NCI-H1417 treated with DMSO at 0.1 percent for 48 hours (cell line): ENCODE measurements at regions not wholly inside any gene's neighbourhood (a gene's known extent, or its start where the extent isn't known, plus 50 kb on each side); places are given as distances from the start of the nearest gene placed in this dataset.
"Not testable (repeated sequence)": the region's sequence is repeated elsewhere in the genome, so short reads cannot be mapped to it uniquely, and the experiment has no call there.

Experiments
- DNase-seq: peaks from one replicate; lab custom pipeline; 2025; lab: John Stamatoyannopoulos, UW

DNA sequence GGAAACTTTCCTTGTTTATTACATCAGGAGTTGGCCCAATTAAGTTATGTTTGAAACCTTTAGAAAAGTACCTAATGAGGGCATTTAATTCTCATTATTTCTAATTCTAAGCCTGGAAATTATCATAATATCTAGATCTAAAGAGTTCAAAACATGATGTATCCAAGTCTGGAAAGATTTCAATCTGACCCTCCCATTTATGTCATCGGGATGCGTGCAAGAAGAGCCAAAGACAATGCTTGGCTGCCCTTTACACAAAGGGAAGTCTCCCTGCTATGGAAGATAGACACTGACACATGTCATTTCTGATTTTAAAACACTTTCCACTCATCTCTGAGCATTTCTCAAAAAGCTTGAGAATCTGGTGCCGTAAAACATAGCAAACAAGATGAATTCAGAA lies 222.4 kb downstream of the ANTXR2 start:
- no peak for DNase-seq

DNA sequence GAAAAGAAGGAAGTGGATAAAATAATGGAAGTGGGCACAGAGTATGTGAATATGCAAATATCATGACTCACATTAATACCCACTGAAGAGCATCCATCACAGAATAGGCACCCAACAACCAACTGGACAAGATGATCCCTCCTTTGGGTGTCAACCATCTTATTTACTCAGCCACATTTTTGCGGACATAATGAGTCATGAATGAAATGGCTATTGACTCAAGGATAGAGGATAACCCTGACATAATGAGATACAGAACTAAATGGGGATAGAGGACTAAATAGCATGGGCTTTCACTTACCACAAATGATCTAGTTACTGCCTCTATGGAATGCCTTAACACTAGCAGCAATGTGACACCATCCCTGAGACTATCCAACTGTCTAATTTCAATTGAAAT lies 224.7 kb downstream of the ANTXR2 start:
- DNase-seq, result no peak

GRCh38 chr4:79847411-79847810 lies 225.6 kb downstream of the ANTXR2 start:
- no peak for DNase-seq

- no peak for DNase-seq
These were observed 230.9 kb downstream of the ANTXR2 start for GRCh38 chr4:79842162-79842561.

DNA sequence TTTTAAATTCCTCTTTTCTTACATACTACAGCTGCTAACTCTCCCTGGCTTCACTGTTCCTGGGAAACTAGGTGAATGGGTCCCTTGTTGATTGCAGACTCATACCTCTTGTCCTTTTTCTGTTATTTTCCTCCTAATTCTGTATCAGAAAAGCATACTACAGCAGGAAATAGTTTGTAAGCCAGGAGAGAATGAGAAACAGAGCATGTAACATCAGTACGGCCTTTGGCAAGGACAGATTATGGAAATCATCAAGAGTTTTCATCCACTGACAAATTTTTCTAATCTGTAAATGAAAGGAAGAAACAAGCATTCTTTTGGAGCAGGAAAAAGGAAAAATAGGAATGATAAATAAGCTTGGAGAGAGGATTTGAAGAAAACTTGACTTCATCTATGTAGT lies 239.2 kb downstream of the ANTXR2 start:
- DNase-seq, result no peak

GRCh38 chr4:79831701-79832514 lies 241.1 kb downstream of the ANTXR2 start:
- no peak for DNase-seq

DNA sequence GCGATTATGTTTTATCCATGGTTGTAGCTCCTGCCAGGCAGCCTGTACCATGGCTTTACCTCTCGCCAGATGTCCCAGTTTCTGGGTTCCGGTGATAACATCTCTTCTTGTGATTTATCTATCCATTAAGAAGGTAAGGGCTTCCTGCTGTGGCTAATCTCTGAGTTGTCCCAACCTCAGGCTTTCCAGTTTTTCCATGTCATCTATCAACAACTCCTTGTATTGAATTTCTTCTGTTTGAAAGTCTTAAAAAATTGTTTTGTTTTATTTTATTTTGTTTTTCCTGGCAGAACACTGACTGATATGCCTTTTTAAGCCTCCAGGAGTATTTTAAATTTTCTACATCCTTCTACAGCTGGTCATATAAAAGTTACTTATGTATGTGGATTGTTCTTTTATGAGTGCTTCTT lies 241.9 kb downstream of the ANTXR2 start:
- DNase-seq, result no peak

DNA sequence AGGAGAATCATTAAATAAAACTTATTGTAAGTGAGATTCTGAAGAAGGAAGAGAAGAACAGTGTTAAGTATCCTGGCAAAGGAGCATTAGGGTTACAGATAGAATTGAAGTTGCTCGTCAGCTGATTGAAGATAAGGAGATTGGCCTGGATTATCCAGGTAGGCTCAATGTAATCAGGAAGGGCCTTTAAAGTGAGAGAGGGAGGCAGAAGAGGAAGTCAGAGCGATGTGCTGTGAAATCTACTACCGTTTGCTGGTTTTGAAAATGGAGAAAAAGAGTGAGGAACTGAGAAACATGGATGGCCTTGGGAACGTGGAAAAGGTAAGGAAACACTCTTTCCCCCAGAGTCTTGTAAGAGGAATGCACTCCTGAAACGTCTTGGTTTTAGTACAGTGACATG lies 245.7 kb downstream of the ANTXR2 start:
- DNase-seq, result no peak

DNA sequence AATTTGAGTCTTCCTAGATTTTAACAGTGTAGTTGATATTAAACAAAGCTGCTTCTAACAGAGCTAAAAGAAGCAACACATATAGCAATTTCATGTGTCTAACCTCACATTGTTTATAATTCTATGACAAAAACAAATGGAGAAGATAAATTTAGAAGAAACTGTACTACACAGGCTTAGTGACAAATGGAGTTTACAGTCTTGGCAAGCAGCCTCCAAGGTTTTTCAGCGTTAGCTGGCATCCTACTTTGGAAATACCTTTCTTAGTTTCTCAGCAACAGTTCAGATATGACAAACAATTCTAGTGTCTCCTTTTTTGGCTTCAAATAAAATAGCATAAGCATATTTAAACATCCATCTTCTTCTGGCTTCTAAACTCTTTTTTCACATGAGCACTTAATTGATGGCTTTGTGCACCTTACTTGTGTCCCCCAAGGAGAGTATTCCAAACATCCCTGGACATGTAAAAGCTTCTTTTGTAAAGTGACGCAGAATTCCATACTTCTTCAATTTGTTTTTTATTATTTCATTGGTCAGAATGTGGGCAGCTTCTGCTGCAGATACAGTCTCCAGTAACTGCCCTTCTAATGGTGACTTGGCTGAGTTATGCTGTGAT lies 249.8 kb downstream of the ANTXR2 start:
- DNase-seq, result no peak

- DNase-seq, result no peak
These were observed 252.6 kb downstream of the ANTXR2 start for GRCh38 chr4:79820427-79820826.

DNA sequence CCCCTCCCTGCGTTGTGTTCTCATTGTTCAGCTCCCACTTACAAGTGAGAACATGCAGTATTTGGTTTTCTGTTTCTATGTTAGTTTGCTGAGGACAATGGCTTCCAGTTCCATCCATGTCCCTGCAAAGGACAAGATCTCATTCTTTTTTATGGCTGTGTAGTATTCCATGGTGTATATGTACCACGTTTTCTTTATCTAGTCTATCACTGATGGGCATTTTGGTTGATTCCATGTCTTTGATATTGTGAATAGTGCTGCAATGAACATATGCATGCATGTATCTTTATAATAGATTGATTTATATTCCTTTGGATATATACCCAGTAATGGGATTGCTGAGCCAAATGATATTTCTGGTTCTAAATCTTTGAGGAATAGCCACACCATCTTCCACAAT lies 265.1 kb downstream of the ANTXR2 start:
- not testable (repeated sequence) for DNase-seq

DNA sequence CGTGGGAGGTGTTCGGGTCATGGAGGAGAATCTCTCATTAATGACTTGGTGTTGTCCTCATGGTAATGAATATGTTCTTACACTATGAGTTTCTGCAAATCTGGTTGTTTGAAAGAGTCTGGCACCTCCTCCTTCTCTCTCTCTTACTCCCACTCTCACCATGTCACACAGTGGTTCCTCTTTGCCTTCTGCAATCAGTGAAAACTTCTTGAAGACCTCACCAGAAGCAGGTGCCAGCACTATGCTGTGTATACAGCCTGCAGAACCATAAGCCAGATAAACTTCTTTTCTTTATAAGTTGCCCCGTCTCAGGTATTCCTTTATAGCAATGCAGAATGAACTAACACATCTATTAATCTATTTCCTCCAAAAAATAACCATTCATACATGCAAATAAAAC lies 275.0 kb downstream of the ANTXR2 start:
- DNase-seq, result no peak

GRCh38 chr4:79796948-79797347 lies 276.1 kb downstream of the ANTXR2 start:
- no peak for DNase-seq

GRCh38 chr4:79788884-79789283 lies 284.1 kb downstream of the ANTXR2 start:
- no peak for DNase-seq

GRCh38 chr4:79780129-79780528 lies 292.9 kb downstream of the ANTXR2 start:
- no peak for DNase-seq

DNA sequence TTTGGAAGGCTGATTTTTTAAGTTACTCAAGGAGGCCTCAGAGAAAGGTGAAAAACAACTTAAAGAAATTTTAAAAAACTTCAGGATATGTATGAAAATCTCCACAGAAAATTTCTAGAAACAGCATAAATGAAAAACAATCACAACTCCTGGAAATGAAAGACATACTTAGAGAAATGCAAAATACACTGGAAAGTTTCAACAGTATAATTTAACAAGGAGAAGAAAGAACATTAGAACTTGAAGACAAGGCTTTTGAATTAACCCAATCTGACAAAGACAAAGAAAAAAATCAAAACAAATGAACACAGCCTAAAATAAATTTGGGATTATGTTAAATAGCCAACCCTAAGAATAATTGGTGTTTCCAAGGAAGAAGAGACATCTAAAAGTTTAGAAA lies 300.5 kb downstream of the ANTXR2 start:
- DNase-seq, result no peak

- no peak for DNase-seq
These were observed 308.9 kb downstream of the ANTXR2 start for GRCh38 chr4:79764120-79764519.

GRCh38 chr4:79763486-79764075 lies 309.4 kb downstream of the ANTXR2 start:
- no peak for DNase-seq

DNA sequence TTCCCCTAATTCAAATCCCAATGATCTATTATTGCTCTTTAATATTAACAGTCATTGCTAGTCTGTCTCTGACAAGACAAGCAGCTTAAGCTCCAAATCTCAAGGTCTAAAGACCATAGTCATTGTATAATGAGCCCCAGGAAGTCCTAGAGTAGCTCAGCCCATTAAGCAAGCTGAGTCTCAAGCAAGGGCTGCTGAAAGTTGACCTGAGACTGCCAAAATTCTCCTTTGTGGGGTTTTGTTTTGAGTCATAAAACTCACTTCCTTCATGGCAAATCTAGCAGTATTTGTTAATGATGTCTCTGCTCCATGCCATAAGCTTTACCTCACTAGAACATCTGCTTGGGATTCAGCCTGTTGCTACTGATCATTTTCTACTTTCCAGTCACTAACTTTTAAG lies 313.2 kb downstream of the ANTXR2 start:
- no peak for DNase-seq

DNA sequence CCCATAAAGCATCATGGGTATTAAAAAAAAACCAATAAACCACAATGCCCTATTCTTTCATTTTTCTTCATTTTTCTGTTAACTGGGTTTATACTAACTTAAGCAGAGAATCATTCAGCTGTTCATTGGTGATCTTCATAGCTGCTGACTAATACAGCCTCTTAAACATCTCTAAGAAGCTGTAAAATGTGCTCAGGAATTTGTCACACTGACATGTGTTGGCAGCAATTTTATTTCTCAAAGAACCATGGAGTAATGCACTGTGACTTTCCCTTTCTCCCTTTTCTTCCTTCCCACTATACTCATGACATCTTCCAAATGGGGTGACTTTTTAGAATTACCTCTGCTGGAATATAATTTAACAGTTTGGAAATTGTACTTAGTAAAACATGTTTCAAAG lies 315.4 kb downstream of the ANTXR2 start:
- no peak for DNase-seq

- DNase-seq, result no peak
These were observed 316.7 kb downstream of the ANTXR2 start for GRCh38 chr4:79756140-79756895.

GRCh38 chr4:79748835-79749234 lies 324.2 kb downstream of the ANTXR2 start:
- DNase-seq, result no peak

DNA sequence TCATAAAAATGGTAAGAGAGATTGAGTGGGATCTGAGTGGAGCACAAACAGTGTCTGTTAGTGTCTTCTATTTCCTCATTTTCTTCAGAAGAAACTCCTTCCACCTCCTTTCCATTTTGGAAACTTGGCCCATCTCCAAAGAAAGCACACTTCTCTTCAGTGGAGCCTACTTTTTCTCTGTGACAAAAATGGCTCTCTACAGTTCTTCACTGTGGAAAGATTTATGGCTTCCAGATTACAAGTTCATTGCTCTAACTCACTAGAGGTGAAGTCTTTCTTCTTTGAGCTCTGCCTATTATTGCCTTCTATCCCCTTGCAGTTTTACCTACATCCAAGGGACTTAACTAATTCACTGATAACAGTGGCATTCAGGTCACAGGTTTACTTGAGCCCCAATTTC lies 325.8 kb downstream of the ANTXR2 start:
- DNase-seq, result no peak
